Loucy (cell line): ENCODE measurements at regions not wholly inside any gene's neighbourhood (a gene's known extent, or its start where the extent isn't known, plus 50 kb on each side); places are given as distances from the start of the nearest gene placed in this dataset.

ENCODE experiments used
- H2AFZ ChIP-seq: fragments of 200-600 bp; sonication (generic); 2 replicates; pipeline ENCODE4 v1.6.0; 2016; ENCODE audit warnings: antibody characterized with exemption, mild to moderate bottlenecking, low read length, moderate library complexity
- H3F3A ChIP-seq: fragments of 200-600 bp; 2 replicates; pipeline ENCODE4 v1.6.0; 2016; ENCODE audit warnings: antibody characterized with exemption, low read depth, mild to moderate bottlenecking
- H3K27me3 ChIP-seq: fragments of 200-600 bp; sonication (generic); 2 replicates; pipeline ENCODE4 v1.6.1; 2014; ENCODE audit warnings: low read length, mild to moderate bottlenecking; ENCODE audit not compliant: insufficient read depth, poor library complexity, severe bottlenecking
- H3K36me3 ChIP-seq: fragments of 200-600 bp; sonication (generic); 2 replicates; pipeline ENCODE4 v1.6.1; 2016; ENCODE audit warnings: low read length; ENCODE audit not compliant: insufficient read depth
- H3K4me1 ChIP-seq: fragments of 200-600 bp; sonication (generic); 2 replicates; pipeline ENCODE4 v1.5.1; 2014; ENCODE audit warnings: low read length, mild to moderate bottlenecking; ENCODE audit not compliant: insufficient read depth, poor library complexity, severe bottlenecking
- H3K4me2 ChIP-seq: fragments of 200-600 bp; sonication (generic); 2 replicates; pipeline ENCODE4 v1.6.0; 2014; ENCODE audit warnings: antibody characterized with exemption, low read length, low read depth, mild to moderate bottlenecking; ENCODE audit not compliant: poor library complexity, severe bottlenecking
- H3K4me3 ChIP-seq: fragments of 200-600 bp; sonication (generic); 2 replicates; pipeline ENCODE4 v1.5.1; 2014; ENCODE audit warnings: low read length, mild to moderate bottlenecking, mixed read lengths; ENCODE audit not compliant: poor library complexity, severe bottlenecking
- H3K79me2 ChIP-seq: fragments of 200-600 bp; sonication (generic); 2 replicates; pipeline ENCODE4 v1.6.1; 2014; ENCODE audit warnings: low read length; ENCODE audit not compliant: insufficient read depth
- H3K9ac ChIP-seq: fragments of 200-600 bp; sonication (generic); 2 replicates; pipeline ENCODE4 v1.6.0; 2014; ENCODE audit warnings: mild to moderate bottlenecking, low read depth, low read length, moderate library complexity; ENCODE audit not compliant: poor library complexity, severe bottlenecking
- H3K9me2 ChIP-seq: fragments of 200-600 bp; sonication (generic); replicated peaks from 2 replicates; pipeline ENCODE4 v1.6.1; 2016; ENCODE audit warnings: low read depth, low read length, mixed read lengths
- H3K9me3 ChIP-seq: fragments of 200-600 bp; sonication (generic); 2 replicates; pipeline ENCODE4 v1.6.1; 2014; ENCODE audit warnings: mild to moderate bottlenecking, antibody characterized with exemption, low read length, low read depth; ENCODE audit not compliant: insufficient read depth
- H4K20me1 ChIP-seq: fragments of 200-600 bp; sonication (generic); 2 replicates; pipeline ENCODE4 v1.6.0; 2014; ENCODE audit warnings: antibody characterized with exemption, low read length, mild to moderate bottlenecking; ENCODE audit not compliant: insufficient read depth, poor library complexity, severe bottlenecking
- CTCF ChIP-seq: fragments of 200-600 bp; sonication (generic); conservative IDR thresholded peaks from 2 replicates; pipeline ENCODE4 v1.5.1; 2014; ENCODE audit warnings: mild to moderate bottlenecking, antibody characterized with exemption, low read length
- EZH2phosphoT487 ChIP-seq: fragments of 200-600 bp; IDR thresholded peaks from 2 replicates; pipeline ENCODE4 v1.6.1; 2018; ENCODE audit warnings: antibody characterized with exemption, mild to moderate bottlenecking, moderate library complexity, borderline replicate concordance

- H3K4me1 ChIP-seq, result peaks cover 7% of the 10 kb centered on the region
- no peak overlapping the region for H3K9ac ChIP-seq
- no peaks in the 10 kb centered on the region for H3K79me2 ChIP-seq
- H3K4me2 ChIP-seq, result no peak overlapping the region
- no peaks in the 10 kb centered on the region for H3K27me3 ChIP-seq
- H3K4me3 ChIP-seq, result no peak overlapping the region
- no peaks in the 10 kb centered on the region for H3K9me2 ChIP-seq
- no peaks in the 10 kb centered on the region for H3F3A ChIP-seq
- TF ChIP-seq EZH2phosphoT487 (no peak), CTCF (no peak)
- no peaks in the 10 kb centered on the region for H4K20me1 ChIP-seq
- H3K36me3 ChIP-seq, result no peaks in the 10 kb centered on the region
- no peak overlapping the region for H2AFZ ChIP-seq
- H3K9me3 ChIP-seq, result peaks cover 8% of the 10 kb centered on the region; the same call in 1 of the 2 replicates
Observed at GRCh38 chr5:135662683-135663082, 83.9 kb upstream of the CXCL14 start.

GRCh38 chr5:135662061-135662481 is 83.3 kb upstream of the CXCL14 start:
- peaks cover 7% of the 10 kb centered on the region for H3K4me1 ChIP-seq
- H3K27me3 ChIP-seq, result no peaks in the 10 kb centered on the region
- no peak for TF ChIP-seq CTCF
- no peak for TF ChIP-seq EZH2phosphoT487
- H3K9me3 ChIP-seq, result peaks cover 8% of the 10 kb centered on the region; the same call in 1 of the 2 replicates
- no peak overlapping the region for H2AFZ ChIP-seq
- no peaks in the 10 kb centered on the region for H3K36me3 ChIP-seq
- no peaks in the 10 kb centered on the region for H3F3A ChIP-seq
- H3K4me2 ChIP-seq, result no peak overlapping the region
- no peaks in the 10 kb centered on the region for H4K20me1 ChIP-seq
- H3K9ac ChIP-seq, result no peak overlapping the region
- no peaks in the 10 kb centered on the region for H3K79me2 ChIP-seq
- H3K9me2 ChIP-seq, result no peaks in the 10 kb centered on the region
- H3K4me3 ChIP-seq, result no peak overlapping the region

GRCh38 chr5:135660826-135661575 is 82.2 kb upstream of the CXCL14 start:
- Histone ChIP-seq H4K20me1 (no peaks in the 10 kb centered on the region), H3K9me2 (no peaks in the 10 kb centered on the region), H3K79me2 (no peaks in the 10 kb centered on the region), H3K27me3 (no peaks in the 10 kb centered on the region), H3F3A (no peaks in the 10 kb centered on the region), H3K9me3 (peaks cover 8% of the 10 kb centered on the region; the same call in 1 of the 2 replicates), H3K9ac (no peak overlapping the region), H2AFZ (no peak overlapping the region), H3K4me1 (peaks cover 7% of the 10 kb centered on the region), H3K4me3 (no peak overlapping the region), H3K36me3 (no peaks in the 10 kb centered on the region), H3K4me2 (no peak overlapping the region)
- no peak for TF ChIP-seq EZH2phosphoT487
- TF ChIP-seq CTCF, result no peak
